K562 (cell line): ENCODE measurements at regions not wholly inside any gene's neighbourhood (a gene's known extent, or its start where the extent isn't known, plus 50 kb on each side); places are given as distances from the start of the nearest gene placed in this dataset.

ENCODE experiments used
- AFF1 ChIP-seq, 2 experiments: fragments of 450-650 bp; IDR thresholded peaks; 2 replicates each; pipeline ENCODE4 v1.6.1; 2018; ENCODE audit warnings: mild to moderate bottlenecking in 2 of 2, low read depth in 1 of 2; ENCODE audit not compliant: partially characterized antibody in 2 of 2
- CBX1 ChIP-seq: sonication (generic); IDR thresholded peaks from 2 replicates; pipeline ENCODE4 v1.6.1; 2016; ENCODE audit warnings: antibody characterized with exemption, low read depth, mild to moderate bottlenecking
- EP400 ChIP-seq: fragments of 450-650 bp; IDR thresholded peaks from 2 replicates; pipeline ENCODE4 v1.6.1; 2017; ENCODE audit warnings: antibody characterized with exemption, mild to moderate bottlenecking, moderate library complexity
- HDAC2 ChIP-seq: fragments of 450-650 bp; IDR thresholded peaks from 2 replicates; pipeline ENCODE4 v1.6.1; 2016; ENCODE audit warnings: mild to moderate bottlenecking
- HDAC8 ChIP-seq: fragments of 450-650 bp; IDR thresholded peaks from 2 replicates; pipeline ENCODE4 v1.6.1; 2016; ENCODE audit warnings: mild to moderate bottlenecking, missing genetic modification characterization, moderate library complexity, missing compliant biosample characterization
- HNRNPLL ChIP-seq: fragments of 200-400 bp; formaldehyde crosslinking; IDR thresholded peaks from 2 replicates; pipeline ENCODE4 v1.6.1; 2017; ENCODE audit warnings: low read length, low read depth, mild to moderate bottlenecking; ENCODE audit not compliant: poor library complexity, severe bottlenecking
- NEUROD1 ChIP-seq: fragments of 150-350 bp; IDR thresholded peaks from 2 replicates; pipeline ENCODE4 v1.6.1; 2014; ENCODE audit warnings: borderline replicate concordance, low read length, low read depth; ENCODE audit not compliant: partially characterized antibody
- NFE2 ChIP-seq: IDR thresholded peaks from 2 replicates; pipeline ENCODE4 v1.6.1; 2014; ENCODE audit warnings: antibody characterized with exemption, low read depth
- REST ChIP-seq, 2 experiments: fragments of 450-650 bp; formaldehyde crosslinking in 1 of 2; IDR thresholded peaks; 2 replicates each; pipeline versions ENCODE4 v1.4.0 to v1.6.1; 2014 to 2020; ENCODE audit warnings: mild to moderate bottlenecking in 2 of 2, borderline replicate concordance in 1 of 2, low read depth in 1 of 2
- TARDBP ChIP-seq: fragments of 450-650 bp; IDR thresholded peaks from 2 replicates; pipeline ENCODE4 v1.6.1; 2016
- TF ChIP-seq, protein P1 (sequence below): sonication (generic); formaldehyde crosslinking; IDR thresholded peaks from 2 replicates; pipeline ENCODE4 v1.8.0; 2022; ENCODE audit warnings: mild to moderate bottlenecking, missing genetic modification reagents
- TF ChIP-seq, protein P2 (sequence below): sonication (generic); formaldehyde crosslinking; IDR thresholded peaks from 2 replicates; pipeline ENCODE4 v1.8.0; 2022; ENCODE audit warnings: mild to moderate bottlenecking, missing genetic modification reagents

- TF ChIP-seq TARDBP = no peak
- TF ChIP-seq AFF1 (IDR thresholded peaks at IDR 0.05; ENCODE audit: low read depth in 1 of 2, partially characterized antibody in 2 of 2) = no peak
- TF ChIP-seq NEUROD1 = no peak
- TF ChIP-seq HDAC8 (tag) = no peak
- TF ChIP-seq, protein P1, sequence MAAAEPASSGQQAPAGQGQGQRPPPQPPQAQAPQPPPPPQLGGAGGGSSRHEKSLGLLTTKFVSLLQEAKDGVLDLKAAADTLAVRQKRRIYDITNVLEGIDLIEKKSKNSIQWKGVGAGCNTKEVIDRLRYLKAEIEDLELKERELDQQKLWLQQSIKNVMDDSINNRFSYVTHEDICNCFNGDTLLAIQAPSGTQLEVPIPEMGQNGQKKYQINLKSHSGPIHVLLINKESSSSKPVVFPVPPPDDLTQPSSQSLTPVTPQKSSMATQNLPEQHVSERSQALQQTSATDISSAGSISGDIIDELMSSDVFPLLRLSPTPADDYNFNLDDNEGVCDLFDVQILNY (CRISPR knock-in tag) = no peak
- TF ChIP-seq NFE2 = no peak
- no peak for TF ChIP-seq HNRNPLL
- peak; percentile 80 for TF ChIP-seq HDAC2
- TF ChIP-seq EP400 = no peak
- TF ChIP-seq, protein P2, sequence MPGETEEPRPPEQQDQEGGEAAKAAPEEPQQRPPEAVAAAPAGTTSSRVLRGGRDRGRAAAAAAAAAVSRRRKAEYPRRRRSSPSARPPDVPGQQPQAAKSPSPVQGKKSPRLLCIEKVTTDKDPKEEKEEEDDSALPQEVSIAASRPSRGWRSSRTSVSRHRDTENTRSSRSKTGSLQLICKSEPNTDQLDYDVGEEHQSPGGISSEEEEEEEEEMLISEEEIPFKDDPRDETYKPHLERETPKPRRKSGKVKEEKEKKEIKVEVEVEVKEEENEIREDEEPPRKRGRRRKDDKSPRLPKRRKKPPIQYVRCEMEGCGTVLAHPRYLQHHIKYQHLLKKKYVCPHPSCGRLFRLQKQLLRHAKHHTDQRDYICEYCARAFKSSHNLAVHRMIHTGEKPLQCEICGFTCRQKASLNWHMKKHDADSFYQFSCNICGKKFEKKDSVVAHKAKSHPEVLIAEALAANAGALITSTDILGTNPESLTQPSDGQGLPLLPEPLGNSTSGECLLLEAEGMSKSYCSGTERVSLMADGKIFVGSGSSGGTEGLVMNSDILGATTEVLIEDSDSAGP (CRISPR knock-in tag) = no peak
- TF ChIP-seq REST (IDR thresholded peaks at IDR 0.05; ENCODE audit: borderline replicate concordance) = no peak
- TF ChIP-seq REST (CRISPR knock-in tag; IDR thresholded peaks at IDR 0.05; ENCODE audit: low read depth) = no peak
- peak; percentile 66; the same call in 1 of the 2 replicates for TF ChIP-seq CBX1
These were observed 215.1 kb upstream of the GSE1 start (continued) for GRCh38 chr16:85398050-85398451.
